22Rv1 (cell line): ENCODE measurements at regions not wholly inside any gene's neighbourhood (a gene's known extent, or its start where the extent isn't known, plus 50 kb on each side); places are given as distances from the start of the nearest gene placed in this dataset.

Experiments
- CTCF ChIP-seq: fragments of 450-650 bp; IDR thresholded peaks from 2 replicates; pipeline ENCODE4 v1.5.1; 2017; ENCODE audit warnings: mild to moderate bottlenecking
- ZFX ChIP-seq: fragments of 450-650 bp; IDR thresholded peaks from 2 replicates; pipeline ENCODE4 v1.6.1; 2017; ENCODE audit warnings: antibody characterized with exemption, borderline replicate concordance

DNA sequence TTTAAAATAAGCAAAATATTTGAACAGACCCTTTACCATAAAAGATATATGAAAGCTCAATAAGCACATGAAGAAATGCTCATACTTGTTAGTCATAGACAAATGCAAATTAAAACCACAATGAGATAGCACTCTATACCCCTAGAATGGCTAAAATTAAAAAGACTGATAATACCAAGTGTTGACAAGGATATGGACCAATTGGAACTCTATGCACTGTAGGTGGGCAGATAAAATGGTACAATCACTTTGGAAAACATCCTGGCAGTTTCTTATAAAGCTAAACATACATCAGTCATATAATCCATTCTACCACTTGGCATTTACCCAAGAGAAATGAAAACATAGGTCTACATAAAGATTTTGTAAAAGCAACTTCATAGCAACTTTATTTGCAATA lies 293.0 kb upstream of the TLE3 start:
- TF ChIP-seq CTCF (no peak), ZFX (no peak)
